Esophagus squamous epithelium (tissue), 5 donors: ENCODE measurements at regions not wholly inside any gene's neighbourhood (a gene's known extent, or its start where the extent isn't known, plus 50 kb on each side); places are given as distances from the start of the nearest gene placed in this dataset.

Experiments used
- DNase-seq: peaks from one replicate; lab custom pipeline; 2025; lab: John Stamatoyannopoulos, UW
- H3K27ac ChIP-seq, 4 donors: fragments of 200-600 bp; sonication (generic); one replicate each; pipeline ENCODE4 v1.5.1; 2016 to 2019; ENCODE audit warnings: mild to moderate bottlenecking in 1 of 4
- H3K27me3 ChIP-seq, 4 donors: fragments of 200-600 bp; sonication (generic); 1 replicate in 3 of 4; 2 replicates in 1 of 4; pipeline versions ENCODE4 v1.5.1 to v1.6.0; 2017 to 2021; ENCODE audit warnings: antibody characterized with exemption in 1 of 4
- H3K36me3 ChIP-seq, 3 donors: fragments of 200-600 bp; sonication (generic); one replicate each; pipeline ENCODE4 v1.5.1; 2016 to 2019
- H3K4me1 ChIP-seq, 3 donors: fragments of 200-600 bp; sonication (generic); one replicate each; pipeline ENCODE4 v1.5.1; 2017 to 2019
- H3K4me3 ChIP-seq, 4 donors: fragments of 200-600 bp; sonication (generic); 1 replicate in 3 of 4; 2 replicates in 1 of 4; pipeline ENCODE4 v1.5.1; 2016 to 2019; ENCODE audit warnings: mild to moderate bottlenecking in 2 of 4, moderate library complexity in 1 of 4
- H3K9me3 ChIP-seq, 3 donors: fragments of 200-600 bp; sonication (generic); one replicate each; pipeline ENCODE4 v1.5.1; 2016 to 2019
- CTCF ChIP-seq, 6 experiments: fragments of 450-650 bp in 4 of 6; fragments of 200-600 bp in 2 of 6; sonication (generic) in 2 of 6; IDR thresholded peaks; one replicate each; pipeline ENCODE4 v1.5.1; 2016 to 2019; ENCODE audit warnings: antibody characterized with exemption in 6 of 6, mild to moderate bottlenecking in 4 of 6, moderate library complexity in 4 of 6
- POLR2A ChIP-seq, 4 donors: fragments of 450-650 bp; IDR thresholded peaks; one replicate each; pipeline ENCODE4 v1.6.1; 2017; ENCODE audit warnings: antibody characterized with exemption in 4 of 4, mild to moderate bottlenecking in 4 of 4, moderate library complexity in 3 of 4
- WGBS, 2 donors: methylation state at CpG; one replicate each; pipeline ENCODE4 v1.1.5; 2018; 5-methylcytosine and 5-hydroxymethylcytosine counted together
- intact Hi-C: fragments of 100-400 bp; cut with DNase I; formaldehyde crosslinking; loops from one replicate; pipeline ENCODE4 v1.15.0; 2022
- donor health status: DM: yes; HTN: yes; CAD: no.

DNA sequence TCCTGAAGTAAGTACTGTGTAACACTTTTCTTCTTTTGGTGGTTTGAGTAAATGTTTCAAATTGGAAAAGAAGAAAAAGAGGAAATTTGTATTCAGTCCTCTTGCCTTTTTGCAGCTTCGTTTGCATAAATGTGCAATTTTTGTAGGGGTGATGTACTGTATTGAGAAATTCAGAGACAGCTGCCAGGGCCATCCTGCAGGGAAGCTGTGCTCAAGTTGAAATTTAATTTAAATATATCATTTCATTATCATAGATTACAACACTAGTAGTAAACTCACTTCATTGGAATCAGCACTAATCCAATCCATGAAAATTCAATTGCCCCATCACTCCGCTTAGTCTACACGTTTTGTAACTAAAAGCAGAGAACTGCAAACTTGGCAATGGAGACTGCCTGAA is 415.4 kb downstream of the DNAJB9 start:
- WGBS, 2 donors: 60 to 72% methylated on average over 3 of the region's 3 CpGs
- Histone ChIP-seq H3K4me1 (no peaks in the 10 kb centered on the region), H3K27ac (no peak overlapping the region), H3K9me3 (no peaks in the 10 kb centered on the region), H3K27me3 (no peaks in the 10 kb centered on the region), H3K36me3 (no peaks in the 10 kb centered on the region), H3K4me3 (no peak overlapping the region)
- no peak for TF ChIP-seq CTCF (IDR thresholded peaks at IDR 0.05)
- TF ChIP-seq POLR2A (IDR thresholded peaks at IDR 0.05): no peak
- intact Hi-C loops: no loop called here
- DNase-seq: no peak

- DNase-seq: no peak
- TF ChIP-seq CTCF (IDR thresholded peaks at IDR 0.05) (no peak), POLR2A (IDR thresholded peaks at IDR 0.05) (no peak)
- no peaks in the 10 kb centered on the region for H3K9me3 ChIP-seq
- H3K4me3 ChIP-seq: no peak overlapping the region
- no peaks in the 10 kb centered on the region for H3K4me1 ChIP-seq
- H3K27me3 ChIP-seq: no peaks in the 10 kb centered on the region
- 88 to 96% methylated on average over 2 of the region's 2 CpGs for WGBS, 2 donors
- intact Hi-C loops: no loop called here
- H3K27ac ChIP-seq: no peak overlapping the region
- H3K36me3 ChIP-seq: no peaks in the 10 kb centered on the region
Observed at GRCh38 chr7:108989319-108989718, 419.6 kb downstream of the DNAJB9 start.

- Histone ChIP-seq H3K27ac (no peak overlapping the region), H3K27me3 (no peaks in the 10 kb centered on the region), H3K36me3 (no peaks in the 10 kb centered on the region), H3K9me3 (no peaks in the 10 kb centered on the region), H3K4me1 (no peaks in the 10 kb centered on the region), H3K4me3 (no peak overlapping the region)
- DNase-seq: no peak
- WGBS, 2 donors: 82 to 89% methylated on average over 6 of the region's 6 CpGs
- TF ChIP-seq POLR2A (IDR thresholded peaks at IDR 0.05): no peak
- no peak for TF ChIP-seq CTCF (IDR thresholded peaks at IDR 0.05)
- intact Hi-C loops: no loop called here
Observed at GRCh38 chr7:108997480-108997879, 427.8 kb downstream of the DNAJB9 start.

DNA sequence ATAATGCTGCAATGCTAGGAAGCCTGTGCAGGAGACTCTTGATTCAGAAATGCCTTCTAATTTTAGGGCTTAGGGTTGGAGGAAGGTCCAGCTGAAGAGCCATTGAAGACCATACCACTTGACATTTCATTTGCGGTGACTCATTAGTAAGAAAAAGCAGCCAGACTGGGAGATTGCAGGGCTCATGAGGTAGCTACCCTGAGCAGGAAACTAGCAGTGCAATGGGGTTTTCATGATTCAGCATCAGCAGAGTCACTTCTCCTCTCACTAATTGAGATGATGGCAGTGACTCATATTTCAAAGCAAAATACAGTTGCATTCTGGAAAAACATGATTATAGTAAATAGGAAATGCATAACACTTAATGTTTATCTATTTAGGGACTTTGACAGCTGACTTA is 434.1 kb downstream of the DNAJB9 start:
- no peaks in the 10 kb centered on the region for H3K4me1 ChIP-seq
- intact Hi-C loops: no loop called here
- DNase-seq: no peak
- H3K27ac ChIP-seq: no peak overlapping the region
- no peaks in the 10 kb centered on the region for H3K9me3 ChIP-seq
- no peaks in the 10 kb centered on the region for H3K27me3 ChIP-seq
- no peaks in the 10 kb centered on the region for H3K36me3 ChIP-seq
- 92 to 100% methylated on average over 1 of the region's 1 CpG for WGBS, 2 donors
- no peak for TF ChIP-seq CTCF (IDR thresholded peaks at IDR 0.05)
- no peak for TF ChIP-seq POLR2A (IDR thresholded peaks at IDR 0.05)
- H3K4me3 ChIP-seq: no peak overlapping the region

DNA sequence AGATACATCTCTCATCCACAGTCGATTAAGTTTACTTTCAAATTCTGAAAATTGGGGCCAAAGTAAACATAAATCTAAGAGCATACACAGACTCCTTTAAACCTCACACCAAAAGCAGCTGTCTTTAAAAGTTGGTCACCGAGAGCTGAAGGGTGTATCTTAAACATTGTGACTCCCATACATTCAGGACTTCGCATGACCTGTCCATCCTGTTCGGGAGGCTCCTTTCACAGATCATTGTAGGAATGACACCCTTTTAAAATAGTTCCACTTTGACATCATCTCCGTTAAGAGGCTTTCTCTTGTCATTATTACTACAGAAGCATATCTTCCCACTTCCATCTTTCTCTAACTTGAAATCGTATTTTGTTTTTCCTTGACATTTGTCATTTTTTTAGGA is 440.0 kb downstream of the DNAJB9 start:
- intact Hi-C loops: no loop called here
- no peaks in the 10 kb centered on the region for H3K36me3 ChIP-seq
- DNase-seq: no peak

More for the DNA sequence above, 440.0 kb downstream of the DNAJB9 start:
- H3K4me3 ChIP-seq: no peak overlapping the region
- WGBS, 2 donors: 38 to 54% methylated on average over 6 of the region's 6 CpGs
- H3K4me1 ChIP-seq: no peaks in the 10 kb centered on the region
- no peaks in the 10 kb centered on the region for H3K9me3 ChIP-seq
- TF ChIP-seq POLR2A (IDR thresholded peaks at IDR 0.05): no peak
- no peak for TF ChIP-seq CTCF (IDR thresholded peaks at IDR 0.05)
- no peaks in the 10 kb centered on the region for H3K27me3 ChIP-seq
- no peak overlapping the region for H3K27ac ChIP-seq
